ENCODE measurements at regions not wholly inside any gene's neighbourhood (a gene's known extent, or its start where the extent isn't known, plus 50 kb on each side); places are given as distances from the start of the nearest gene placed in this dataset.

DNA sequence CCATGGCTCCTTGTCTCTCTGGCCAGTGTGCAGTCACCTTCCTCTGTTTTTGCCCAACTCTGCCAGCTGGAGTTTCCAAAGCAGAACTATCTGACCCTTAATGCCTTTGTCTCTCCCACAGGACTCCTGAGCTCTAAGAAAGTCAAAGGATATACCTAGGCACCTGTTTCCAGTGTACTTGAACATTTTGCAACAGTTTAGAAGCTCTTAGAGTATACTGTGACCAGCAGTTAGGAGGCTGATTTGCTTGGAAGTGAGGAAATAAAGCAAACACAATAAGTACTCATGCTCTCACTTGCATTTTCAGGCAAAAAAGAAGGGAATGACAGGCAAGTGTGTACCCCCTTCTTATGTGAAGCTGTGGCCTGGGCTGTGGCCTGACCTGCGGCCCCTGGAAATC, 204.3 kb upstream of the PLET1 start:
- Histone ChIP-seq H2AFZ (ENCODE audit: low read length) (no peak overlapping the region), H3K9me3 (ENCODE audit: low read length) (no peaks in the 10 kb centered on the region), H3K79me2 (ENCODE audit: low read length) (no peaks in the 10 kb centered on the region), H3K9me2 (replicated peaks; ENCODE audit: insufficient read depth, low read length) (no peaks in the 10 kb centered on the region), H3K4me3 (ENCODE audit: low read length) (no peak overlapping the region), H3K4me2 (ENCODE audit: low read depth, low read length, poor library complexity, severe bottlenecking) (no peak overlapping the region), H4K20me1 (ENCODE audit: insufficient read depth, low read depth, low read length) (no peaks in the 10 kb centered on the region), H3K9ac (ENCODE audit: low read length) (no peak overlapping the region), H3K27me3 (ENCODE audit: low read length) (no peaks in the 10 kb centered on the region), H3K27ac (ENCODE audit: low read length) (no peak overlapping the region), H3K36me3 (ENCODE audit: insufficient read depth, low read length) (no peaks in the 10 kb centered on the region), H3K4me1 (ENCODE audit: low read length) (no peaks in the 10 kb centered on the region)
- DNase-seq, result no peak

DNA sequence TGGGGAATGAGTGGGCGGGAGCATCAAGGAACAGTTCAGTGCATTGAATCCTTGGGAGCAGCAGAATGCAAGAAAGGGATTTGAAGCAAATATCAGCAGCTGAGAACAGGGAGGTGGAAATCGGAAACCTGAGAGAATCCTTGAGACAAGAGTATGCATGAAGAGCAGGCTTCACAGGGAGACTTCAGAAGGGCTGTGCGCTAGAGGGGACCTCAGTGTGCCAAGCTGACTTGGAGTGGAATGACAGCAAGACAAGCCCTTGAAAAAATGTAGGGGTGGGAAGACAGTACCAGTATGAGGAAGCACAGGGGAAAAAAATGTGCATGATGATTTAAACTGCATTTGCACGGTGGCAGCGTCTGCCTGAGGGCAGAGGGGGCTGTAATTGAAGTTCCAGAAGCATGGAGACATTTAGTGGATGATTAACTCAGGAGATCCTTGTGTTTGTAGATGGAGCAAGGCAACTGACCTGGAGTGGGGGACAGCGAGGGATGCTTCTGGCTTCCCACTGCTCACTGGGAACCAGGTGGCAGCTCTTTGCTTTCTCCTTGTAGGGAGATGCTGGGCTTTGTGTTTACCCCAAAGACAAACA, 204.9 kb upstream of the PLET1 start:
- H3K27me3 ChIP-seq (ENCODE audit: low read length), result no peaks in the 10 kb centered on the region
- H3K9me2 ChIP-seq (replicated peaks; ENCODE audit: insufficient read depth, low read length), result no peaks in the 10 kb centered on the region
- no peak overlapping the region for H3K4me3 ChIP-seq (ENCODE audit: low read length)
- H3K79me2 ChIP-seq (ENCODE audit: low read length), result no peaks in the 10 kb centered on the region
- H3K9ac ChIP-seq (ENCODE audit: low read length), result no peak overlapping the region
- H3K9me3 ChIP-seq (ENCODE audit: low read length), result no peaks in the 10 kb centered on the region
- H3K27ac ChIP-seq (ENCODE audit: low read length), result no peak overlapping the region
- DNase-seq, result no peak
- H3K36me3 ChIP-seq (ENCODE audit: insufficient read depth, low read length), result no peaks in the 10 kb centered on the region
- H3K4me1 ChIP-seq (ENCODE audit: low read length), result no peaks in the 10 kb centered on the region
- no peaks in the 10 kb centered on the region for H4K20me1 ChIP-seq (ENCODE audit: insufficient read depth, low read depth, low read length)
- no peak overlapping the region for H3K4me2 ChIP-seq (ENCODE audit: low read depth, low read length, poor library complexity, severe bottlenecking)
- H2AFZ ChIP-seq (ENCODE audit: low read length), result no peak overlapping the region

DNA sequence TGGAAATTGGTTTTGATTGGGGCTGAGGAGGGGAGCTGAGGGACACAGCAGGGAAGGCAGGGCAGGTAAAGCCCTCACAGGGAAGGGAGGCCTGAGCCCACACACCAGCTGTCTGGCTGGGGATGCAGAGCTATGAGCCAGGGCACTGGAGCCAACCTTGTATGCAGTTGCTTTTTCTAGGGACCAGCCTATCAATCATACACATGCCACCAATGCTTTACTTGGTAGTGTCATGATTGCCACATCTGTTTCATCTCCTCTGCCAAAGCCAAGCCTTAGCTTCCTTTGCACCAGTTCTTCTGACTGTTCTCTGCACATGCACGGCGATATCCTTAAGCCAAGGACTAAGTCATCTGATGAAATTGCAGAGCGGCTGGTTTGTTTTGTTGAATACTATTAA, 207.1 kb upstream of the PLET1 start:
- no peaks in the 10 kb centered on the region for H4K20me1 ChIP-seq (ENCODE audit: insufficient read depth, low read depth, low read length)
- H3K4me3 ChIP-seq (ENCODE audit: low read length), result no peak overlapping the region
- H3K4me1 ChIP-seq (ENCODE audit: low read length), result no peaks in the 10 kb centered on the region
- H3K36me3 ChIP-seq (ENCODE audit: insufficient read depth, low read length), result no peaks in the 10 kb centered on the region
- H3K9me2 ChIP-seq (replicated peaks; ENCODE audit: insufficient read depth, low read length), result no peaks in the 10 kb centered on the region
- no peak overlapping the region for H3K27ac ChIP-seq (ENCODE audit: low read length)
- no peak overlapping the region for H2AFZ ChIP-seq (ENCODE audit: low read length)
- H3K27me3 ChIP-seq (ENCODE audit: low read length), result no peaks in the 10 kb centered on the region
- no peaks in the 10 kb centered on the region for H3K9me3 ChIP-seq (ENCODE audit: low read length)
- H3K79me2 ChIP-seq (ENCODE audit: low read length), result no peaks in the 10 kb centered on the region
- no peak overlapping the region for H3K4me2 ChIP-seq (ENCODE audit: low read depth, low read length, poor library complexity, severe bottlenecking)
- no peak overlapping the region for H3K9ac ChIP-seq (ENCODE audit: low read length)
- DNase-seq, result no peak

DNA sequence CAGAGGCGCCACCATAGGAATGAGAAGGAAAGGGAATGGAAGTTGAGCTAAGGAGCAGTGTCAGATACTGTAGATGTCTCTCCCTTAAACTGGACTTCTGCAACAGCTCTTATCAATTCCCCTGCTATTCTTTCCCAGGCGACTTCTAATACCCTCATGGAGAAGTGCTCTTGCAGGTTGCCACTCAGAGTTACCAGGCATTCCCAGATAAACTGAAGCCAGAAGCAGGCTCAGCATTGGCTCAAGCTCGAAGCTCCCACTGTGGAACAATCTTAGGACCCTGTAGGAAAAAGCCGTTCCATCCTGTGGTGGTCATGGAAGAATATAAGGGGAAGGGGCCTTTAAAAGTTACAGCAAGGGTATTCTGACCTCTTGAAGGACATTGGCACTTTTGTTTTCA, 208.7 kb upstream of the PLET1 start:
- Histone ChIP-seq H2AFZ (ENCODE audit: low read length) (no peak overlapping the region), H3K9me2 (replicated peaks; ENCODE audit: insufficient read depth, low read length) (no peaks in the 10 kb centered on the region), H3K27me3 (ENCODE audit: low read length) (no peaks in the 10 kb centered on the region), H4K20me1 (ENCODE audit: insufficient read depth, low read depth, low read length) (no peaks in the 10 kb centered on the region), H3K36me3 (ENCODE audit: insufficient read depth, low read length) (no peaks in the 10 kb centered on the region), H3K9me3 (ENCODE audit: low read length) (no peaks in the 10 kb centered on the region), H3K9ac (ENCODE audit: low read length) (no peak overlapping the region), H3K4me1 (ENCODE audit: low read length) (no peaks in the 10 kb centered on the region), H3K4me2 (ENCODE audit: low read depth, low read length, poor library complexity, severe bottlenecking) (no peak overlapping the region), H3K27ac (ENCODE audit: low read length) (no peak overlapping the region), H3K4me3 (ENCODE audit: low read length) (no peak overlapping the region), H3K79me2 (ENCODE audit: low read length) (no peaks in the 10 kb centered on the region)
- no peak for DNase-seq

DNA sequence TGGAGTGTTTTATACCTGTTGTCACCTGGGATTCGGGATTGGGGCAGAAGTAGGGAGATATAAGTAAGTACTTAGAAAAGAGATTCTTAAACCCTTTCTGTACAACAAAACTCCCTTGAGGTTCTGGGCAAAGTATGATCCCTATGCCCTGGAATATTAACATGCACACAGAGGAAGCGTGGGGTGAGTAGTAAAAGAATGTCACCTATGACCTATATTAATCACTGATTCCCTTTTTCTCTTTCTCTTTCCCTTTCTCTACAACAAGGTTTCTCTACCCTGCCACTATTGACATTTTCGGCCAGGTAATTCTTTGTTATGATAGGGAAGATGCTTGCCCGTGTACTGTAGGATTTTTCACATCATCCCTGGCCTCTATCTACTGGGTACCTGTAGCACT, 209.7 kb upstream of the PLET1 start:
- Histone ChIP-seq H3K27me3 (ENCODE audit: low read length) (no peaks in the 10 kb centered on the region), H3K36me3 (ENCODE audit: insufficient read depth, low read length) (no peaks in the 10 kb centered on the region), H4K20me1 (ENCODE audit: insufficient read depth, low read depth, low read length) (no peaks in the 10 kb centered on the region), H3K9me3 (ENCODE audit: low read length) (no peaks in the 10 kb centered on the region), H3K9ac (ENCODE audit: low read length) (no peak overlapping the region), H3K4me1 (ENCODE audit: low read length) (no peaks in the 10 kb centered on the region), H2AFZ (ENCODE audit: low read length) (no peak overlapping the region), H3K4me3 (ENCODE audit: low read length) (no peak overlapping the region), H3K27ac (ENCODE audit: low read length) (no peak overlapping the region), H3K4me2 (ENCODE audit: low read depth, low read length, poor library complexity, severe bottlenecking) (no peak overlapping the region), H3K9me2 (replicated peaks; ENCODE audit: insufficient read depth, low read length) (no peaks in the 10 kb centered on the region), H3K79me2 (ENCODE audit: low read length) (no peaks in the 10 kb centered on the region)
- no peak for DNase-seq

DNA sequence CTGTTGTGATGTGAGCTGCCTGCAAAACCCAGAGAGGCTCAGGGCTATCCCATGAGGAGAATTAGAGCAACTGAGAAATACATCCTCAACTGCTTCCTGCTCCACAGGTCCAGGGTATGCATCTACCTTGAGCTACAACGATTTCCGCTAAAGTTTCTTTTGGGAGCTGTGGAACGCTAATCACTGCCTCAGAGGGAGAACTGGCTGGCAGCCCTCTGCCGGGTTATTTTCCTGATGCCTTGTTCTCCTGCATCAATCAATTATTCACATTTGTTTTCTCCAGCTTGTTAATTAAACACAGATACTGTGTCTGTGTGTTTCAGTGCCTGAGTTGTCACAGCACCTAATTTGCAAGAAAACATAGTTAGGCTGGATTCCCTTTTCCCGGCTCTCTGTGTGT, 211.1 kb upstream of the PLET1 start:
- Histone ChIP-seq H3K27me3 (ENCODE audit: low read length) (no peaks in the 10 kb centered on the region), H3K4me2 (ENCODE audit: low read depth, low read length, poor library complexity, severe bottlenecking) (no peak overlapping the region), H3K9me3 (ENCODE audit: low read length) (no peaks in the 10 kb centered on the region), H3K9me2 (replicated peaks; ENCODE audit: insufficient read depth, low read length) (no peaks in the 10 kb centered on the region), H3K4me3 (ENCODE audit: low read length) (no peak overlapping the region), H3K79me2 (ENCODE audit: low read length) (no peaks in the 10 kb centered on the region), H3K9ac (ENCODE audit: low read length) (no peak overlapping the region), H2AFZ (ENCODE audit: low read length) (no peak overlapping the region), H3K36me3 (ENCODE audit: insufficient read depth, low read length) (no peaks in the 10 kb centered on the region), H4K20me1 (ENCODE audit: insufficient read depth, low read depth, low read length) (no peaks in the 10 kb centered on the region), H3K4me1 (ENCODE audit: low read length) (no peaks in the 10 kb centered on the region), H3K27ac (ENCODE audit: low read length) (no peak overlapping the region)
- DNase-seq, result no peak

DNA sequence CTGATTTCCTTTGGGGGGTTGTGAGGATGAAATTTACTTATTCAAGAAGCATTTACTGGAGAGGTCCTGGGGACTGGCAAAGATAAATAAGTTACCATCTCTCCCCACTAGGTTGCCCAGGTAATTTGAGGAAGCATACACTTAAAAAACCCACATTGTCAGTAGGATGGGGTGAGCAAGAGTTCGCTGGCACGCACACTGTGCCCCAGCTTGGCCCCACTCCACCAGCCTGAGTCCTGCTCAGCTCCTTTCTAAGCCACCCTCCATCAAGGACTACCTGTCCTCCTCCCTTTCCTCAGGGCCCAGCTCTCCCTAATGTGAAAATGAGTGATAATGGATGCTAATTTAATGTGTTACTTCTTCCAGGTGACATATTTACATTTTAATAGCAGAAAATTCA, 216.5 kb upstream of the PLET1 start:
- H3K4me3 ChIP-seq (ENCODE audit: low read length), result no peak overlapping the region
- H3K4me2 ChIP-seq (ENCODE audit: low read depth, low read length, poor library complexity, severe bottlenecking), result no peak overlapping the region
- H3K9ac ChIP-seq (ENCODE audit: low read length), result no peak overlapping the region
- DNase-seq, result no peak
- H4K20me1 ChIP-seq (ENCODE audit: insufficient read depth, low read depth, low read length), result no peaks in the 10 kb centered on the region
- no peaks in the 10 kb centered on the region for H3K79me2 ChIP-seq (ENCODE audit: low read length)
- no peaks in the 10 kb centered on the region for H3K27me3 ChIP-seq (ENCODE audit: low read length)
- no peaks in the 10 kb centered on the region for H3K9me2 ChIP-seq (replicated peaks; ENCODE audit: insufficient read depth, low read length)
- no peaks in the 10 kb centered on the region for H3K9me3 ChIP-seq (ENCODE audit: low read length)
- H3K36me3 ChIP-seq (ENCODE audit: insufficient read depth, low read length), result no peaks in the 10 kb centered on the region
- no peak overlapping the region for H3K27ac ChIP-seq (ENCODE audit: low read length)
- no peak overlapping the region for H2AFZ ChIP-seq (ENCODE audit: low read length)
- no peaks in the 10 kb centered on the region for H3K4me1 ChIP-seq (ENCODE audit: low read length)

DNA sequence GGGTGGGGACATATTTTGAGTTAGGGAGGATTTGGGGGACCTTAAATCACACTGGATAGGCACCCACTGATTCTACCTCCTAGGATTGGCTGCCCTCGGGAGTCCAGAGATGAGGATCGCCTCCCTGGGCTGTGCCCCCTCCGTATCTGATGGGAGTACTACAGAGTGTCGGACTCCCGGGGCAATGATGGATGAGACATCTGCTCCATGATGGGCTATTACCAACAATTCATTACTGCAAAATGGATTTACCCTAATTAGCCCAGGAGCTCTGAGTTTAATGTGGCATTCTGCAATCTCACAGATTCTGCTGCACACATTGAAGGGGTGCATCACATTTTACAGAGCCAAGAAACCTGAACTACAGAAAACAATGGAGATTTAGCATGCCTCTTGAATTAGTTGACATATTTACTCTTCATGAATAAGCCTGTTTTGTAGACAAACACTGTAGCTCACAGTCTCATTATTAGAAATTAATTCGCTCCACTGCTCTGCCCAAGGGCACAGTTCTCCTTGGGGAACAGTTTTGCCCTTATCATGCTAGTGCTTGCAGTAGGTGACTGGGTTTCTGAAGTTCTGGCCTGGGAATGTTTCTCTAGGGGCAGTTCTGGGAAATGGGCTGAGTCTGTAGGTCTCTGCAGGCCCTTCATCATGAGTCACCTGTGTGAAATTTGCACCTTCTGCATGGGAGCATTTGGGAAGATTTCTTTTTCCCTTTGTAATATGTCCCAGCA, 217.1 kb upstream of the PLET1 start:
- Histone ChIP-seq H3K9ac (ENCODE audit: low read length) (no peak overlapping the region), H3K9me3 (ENCODE audit: low read length) (no peaks in the 10 kb centered on the region), H3K4me3 (ENCODE audit: low read length) (no peak overlapping the region), H4K20me1 (ENCODE audit: insufficient read depth, low read depth, low read length) (no peaks in the 10 kb centered on the region), H3K4me2 (ENCODE audit: low read depth, low read length, poor library complexity, severe bottlenecking) (no peak overlapping the region), H2AFZ (ENCODE audit: low read length) (no peak overlapping the region), H3K4me1 (ENCODE audit: low read length) (no peaks in the 10 kb centered on the region), H3K27ac (ENCODE audit: low read length) (no peak overlapping the region), H3K79me2 (ENCODE audit: low read length) (no peaks in the 10 kb centered on the region), H3K27me3 (ENCODE audit: low read length) (no peaks in the 10 kb centered on the region), H3K9me2 (replicated peaks; ENCODE audit: insufficient read depth, low read length) (no peaks in the 10 kb centered on the region), H3K36me3 (ENCODE audit: insufficient read depth, low read length) (no peaks in the 10 kb centered on the region)
- DNase-seq, result no peak

All from Karpas-422 (cell line).